ENCODE measurements at regions not wholly inside any gene's neighbourhood (a gene's known extent, or its start where the extent isn't known, plus 50 kb on each side); places are given as distances from the start of the nearest gene placed in this dataset.

- Histone ChIP-seq H3K9me2 (ENCODE audit: insufficient read depth, low read length) (no peaks in the 10 kb centered on the region), H3K27me3 (ENCODE audit: insufficient read depth, low read depth, low read length) (no peaks in the 10 kb centered on the region), H3K9me3 (ENCODE audit: low read length) (no peaks in the 10 kb centered on the region), H3K4me3 (ENCODE audit: low read length) (no peak overlapping the region), H3K27ac (ENCODE audit: low read length) (no peak overlapping the region), H3K4me2 (ENCODE audit: low read length) (no peak overlapping the region), H3K79me2 (replicated peaks; ENCODE audit: insufficient read depth, low read length) (no peaks in the 10 kb centered on the region), H3K36me3 (ENCODE audit: insufficient read depth, low read length) (no peaks in the 10 kb centered on the region), H4K20me1 (ENCODE audit: insufficient read depth) (no peaks in the 10 kb centered on the region), H3F3A (ENCODE audit: insufficient read depth, low read length, poor library complexity, severe bottlenecking) (no peaks in the 10 kb centered on the region), H3K9ac (ENCODE audit: low read length) (no peak overlapping the region), H2AFZ (ENCODE audit: low read depth, low read length) (no peak overlapping the region)
- no peak for TF ChIP-seq MXI1 (conservative IDR thresholded peaks at IDR 0.05; ENCODE audit: poor library complexity, severe bottlenecking)
- TF ChIP-seq RAD21 (conservative IDR thresholded peaks at IDR 0.05) = no peak
- no peak for TF ChIP-seq CTCF (IDR thresholded peaks at IDR 0.05; ENCODE audit: poor library complexity, severe bottlenecking)
- TF ChIP-seq EZH2 (IDR thresholded peaks at IDR 0.05; ENCODE audit: borderline replicate concordance, insufficient read depth, low read length, poor library complexity, severe bottlenecking) = no peak
- no peak for TF ChIP-seq REST (IDR thresholded peaks at IDR 0.05; ENCODE audit: borderline replicate concordance)
- TF ChIP-seq POLR2AphosphoS5 (IDR thresholded peaks at IDR 0.05) = no peak
- no peak for TF ChIP-seq TAF1 (IDR thresholded peaks at IDR 0.05; ENCODE audit: low read depth)
- no peak for TF ChIP-seq SMC3 (conservative IDR thresholded peaks at IDR 0.05; ENCODE audit: poor library complexity)
- TF ChIP-seq EP300 (conservative IDR thresholded peaks at IDR 0.05; ENCODE audit: poor library complexity, severe bottlenecking) = no peak
Observed at GRCh38 chr12:61870658-61871484, 389.3 kb upstream of the USP15 start.

GRCh38 chr12:61871485-61871810, 388.8 kb upstream of the USP15 start:
- no peak overlapping the region for H3K4me3 ChIP-seq (ENCODE audit: low read length)
- H3K27me3 ChIP-seq (ENCODE audit: insufficient read depth, low read depth, low read length) = no peaks in the 10 kb centered on the region
- no peak overlapping the region for H2AFZ ChIP-seq (ENCODE audit: low read depth, low read length)
- H4K20me1 ChIP-seq (ENCODE audit: insufficient read depth) = no peaks in the 10 kb centered on the region
- H3K27ac ChIP-seq (ENCODE audit: low read length) = no peak overlapping the region
- H3K9me2 ChIP-seq (ENCODE audit: insufficient read depth, low read length) = no peaks in the 10 kb centered on the region
- no peak overlapping the region for H3K4me2 ChIP-seq (ENCODE audit: low read length)
- no peaks in the 10 kb centered on the region for H3K36me3 ChIP-seq (ENCODE audit: insufficient read depth, low read length)
- no peaks in the 10 kb centered on the region for H3K9me3 ChIP-seq (ENCODE audit: low read length)
- H3K9ac ChIP-seq (ENCODE audit: low read length) = no peak overlapping the region
- TF ChIP-seq REST (IDR thresholded peaks at IDR 0.05; ENCODE audit: borderline replicate concordance) = no peak
- no peak for TF ChIP-seq TAF1 (IDR thresholded peaks at IDR 0.05; ENCODE audit: low read depth)
- no peak for TF ChIP-seq POLR2AphosphoS5 (IDR thresholded peaks at IDR 0.05)
- TF ChIP-seq MXI1 (conservative IDR thresholded peaks at IDR 0.05; ENCODE audit: poor library complexity, severe bottlenecking) = no peak
- H3K79me2 ChIP-seq (replicated peaks; ENCODE audit: insufficient read depth, low read length) = no peaks in the 10 kb centered on the region
- no peaks in the 10 kb centered on the region for H3F3A ChIP-seq (ENCODE audit: insufficient read depth, low read length, poor library complexity, severe bottlenecking)

Data from neural cell (in vitro differentiated cells).